ENCODE measurements at regions not wholly inside any gene's neighbourhood (a gene's known extent, or its start where the extent isn't known, plus 50 kb on each side); places are given as distances from the start of the nearest gene placed in this dataset.

- RAD21 ChIA-PET (ENCODE audit: unreplicated experiment): no interaction called here
- no peaks in the 10 kb centered on the region for H3K4me1 ChIP-seq (ENCODE audit: control insufficient read depth, insufficient read depth, low read length)
- H4K20me1 ChIP-seq (ENCODE audit: control insufficient read depth, insufficient read depth): no peaks in the 10 kb centered on the region
- DNase-seq (ENCODE audit: low read depth, low spot score) (no peak), ATAC-seq (no peak), FAIRE-seq (no peak)
- H3K27ac ChIP-seq (ENCODE audit: control insufficient read depth, insufficient read depth): no peak overlapping the region
- H2AFZ ChIP-seq (ENCODE audit: control insufficient read depth, low read depth, low read length): no peak overlapping the region
- no peak overlapping the region for H3K9ac ChIP-seq (ENCODE audit: control insufficient read depth, insufficient read depth, low read length)
- WGBS (ENCODE audit: insufficient coverage, insufficient replicate concordance, low lambda C conversion rate, missing lambda C conversion rate): 9% methylated on average over 6 of the region's 6 CpGs
- H3K36me3 ChIP-seq (ENCODE audit: control insufficient read depth in 2 of 2, insufficient read depth in 2 of 2, low read length in 1 of 2): no peaks in the 10 kb centered on the region
- no peaks in the 10 kb centered on the region for H3K79me2 ChIP-seq (ENCODE audit: control insufficient read depth, insufficient read depth, low read length)
- CTCF ChIA-PET: interaction anchor here (1.0 to 2.7 kb wide), 2 partner anchors 36 to 617 kb away, joined by 3 to 7 read pairs; no protein-coding TSS in a partner anchor
- no peaks in the 10 kb centered on the region for H3K9me3 ChIP-seq (replicated peaks; ENCODE audit: control insufficient read depth, insufficient read depth, low read length)
- no TSS peak for BruUV-seq (replicated peaks)
- POLR2A ChIA-PET: no interaction called here
- intact Hi-C loops (cut with micrococcal nuclease; ENCODE audit: unreplicated experiment) (loop anchor here (10.0 kb wide), 2 partner anchors 485 to 495 kb away; no protein-coding TSS in a partner anchor), in situ Hi-C loops (cut with MboI) (loop anchor here (10.0 kb wide), 1 partner anchor 615 kb away; the partner anchor contains the start of gene DLX5)
- no peak overlapping the region for H3K4me3 ChIP-seq
- TF ChIP-seq ZBTB33 (IDR thresholded peaks at IDR 0.05): no peak
- no peak for TF ChIP-seq SIX5 (IDR thresholded peaks at IDR 0.05; ENCODE audit: low read depth, low read length, severe bottlenecking)
- TF ChIP-seq HDGF (IDR thresholded peaks at IDR 0.05): no peak
- TF ChIP-seq KLF5 (IDR thresholded peaks at IDR 0.05; ENCODE audit: partially characterized antibody): no peak
- TF ChIP-seq ZNF207 (IDR thresholded peaks at IDR 0.05; ENCODE audit: borderline replicate concordance): no peak
- H3K4me2 ChIP-seq (ENCODE audit: control insufficient read depth, insufficient read depth): no peak overlapping the region
- SMC1A ChIA-PET (ENCODE audit: uncharacterized antibody, unreplicated experiment): no interaction called here
- H3K27me3 ChIP-seq (replicated peaks in 1 of 2; ENCODE audit: control insufficient read depth in 2 of 2, insufficient read depth in 2 of 2, low read length in 1 of 2): no peaks in the 10 kb centered on the region; a peak in 1 of 4 replicates
Observed at GRCh38 chr7:96410126-96410839, 88.4 kb upstream of the SLC25A13 start.

Measured in GM12878 (cell line).